PC-9 (cell line): ENCODE measurements at regions not wholly inside any gene's neighbourhood (a gene's known extent, or its start where the extent isn't known, plus 50 kb on each side); places are given as distances from the start of the nearest gene placed in this dataset.

Experiments used
- BruUV-seq: library from RNA; stranded (reverse); fragments of 400-500 nt; replicated peaks from 2 replicates; lab custom pipeline; 2021; lab: Mats Ljungman, UMichigan
- CTCF ChIA-PET: fragments of 300-600 bp; sonication (Branson Sonifier 250); formaldehyde crosslinking; loops from one replicate; lab custom pipeline; 2022; ENCODE audit warnings: antibody characterized with exemption; lab: Charles Lee
- POLR2A ChIA-PET: fragments of 300-600 bp; sonication (Branson Sonifier 250); formaldehyde crosslinking; loops from one replicate; lab custom pipeline; 2022; ENCODE audit warnings: antibody characterized with exemption; ENCODE audit not compliant: unreplicated experiment; lab: Charles Lee
- DNase-seq, 2 experiments: peaks; one replicate each; pipeline versions ENCODE4 v3.0.0 to v3.0.0-alpha.2; 2015 to 2022; ENCODE audit warnings: mixed read lengths in 1 of 2
- H2AFZ ChIP-seq: fragments of 200-600 bp; sonication (generic); 2 replicates; pipeline ENCODE4 v1.8.1; 2017; ENCODE audit warnings: antibody characterized with exemption
- H3F3A ChIP-seq: fragments of 200-600 bp; sonication (generic); 2 replicates; pipeline ENCODE4 v1.8.1; 2017; ENCODE audit warnings: antibody characterized with exemption, mild to moderate bottlenecking, low read depth; ENCODE audit not compliant: insufficient read depth
- H3K27ac ChIP-seq: fragments of 200-600 bp; sonication (generic); 2 replicates; pipeline ENCODE4 v1.6.1; 2016; ENCODE audit warnings: mixed run types
- H3K27me3 ChIP-seq: fragments of 200-600 bp; sonication (generic); 2 replicates; pipeline ENCODE4 v1.6.1; 2016; ENCODE audit warnings: low read depth, mixed run types; ENCODE audit not compliant: insufficient read depth
- H3K36me3 ChIP-seq: fragments of 200-600 bp; sonication (generic); 2 replicates; pipeline ENCODE4 v1.6.1; 2016; ENCODE audit warnings: low read depth, mixed run types
- H3K4me1 ChIP-seq: fragments of 200-600 bp; sonication (generic); replicated peaks from 2 replicates; pipeline ENCODE4 v1.6.1; 2016; ENCODE audit warnings: mixed run types; ENCODE audit not compliant: insufficient read depth
- H3K4me2 ChIP-seq: fragments of 200-600 bp; sonication (generic); 2 replicates; pipeline ENCODE4 v1.6.1; 2017; ENCODE audit warnings: mixed run types
- H3K4me3 ChIP-seq: fragments of 200-600 bp; sonication (generic); 2 replicates; pipeline ENCODE4 v1.6.1; 2016; ENCODE audit warnings: mixed run types
- H3K79me2 ChIP-seq: fragments of 200-600 bp; sonication (generic); 2 replicates; pipeline ENCODE4 v1.6.1; 2017; ENCODE audit warnings: low read depth, mixed run types
- H3K9me2 ChIP-seq: fragments of 200-600 bp; sonication (generic); 2 replicates; pipeline ENCODE4 v1.8.1; 2017; ENCODE audit warnings: mild to moderate bottlenecking; ENCODE audit not compliant: insufficient read depth
- H3K9me3 ChIP-seq: fragments of 200-600 bp; sonication (generic); 2 replicates; pipeline ENCODE4 v1.8.1; 2016; ENCODE audit warnings: low read depth; ENCODE audit not compliant: insufficient read depth
- H4K20me1 ChIP-seq: fragments of 200-600 bp; sonication (generic); 2 replicates; pipeline ENCODE4 v1.8.1; 2017; ENCODE audit not compliant: insufficient read depth
- EZH2 ChIP-seq: fragments of 200-600 bp; sonication (generic); IDR thresholded peaks from 2 replicates; pipeline ENCODE4 v1.8.0; 2017; ENCODE audit warnings: antibody characterized with exemption, low read depth
- intact Hi-C: fragments of 100-400 bp; cut with micrococcal nuclease; formaldehyde crosslinking; loops from one replicate; pipeline ENCODE4 v1.10.0; 2022; ENCODE audit not compliant: unreplicated experiment
- TF ChIP-seq, protein P1 (sequence below): fragments of 200-600 bp; sonication (generic); conservative IDR thresholded peaks from 2 replicates; pipeline ENCODE4 v1.6.1; 2017; ENCODE audit warnings: mixed run types, antibody characterized with exemption, mild to moderate bottlenecking, moderate library complexity

DNA sequence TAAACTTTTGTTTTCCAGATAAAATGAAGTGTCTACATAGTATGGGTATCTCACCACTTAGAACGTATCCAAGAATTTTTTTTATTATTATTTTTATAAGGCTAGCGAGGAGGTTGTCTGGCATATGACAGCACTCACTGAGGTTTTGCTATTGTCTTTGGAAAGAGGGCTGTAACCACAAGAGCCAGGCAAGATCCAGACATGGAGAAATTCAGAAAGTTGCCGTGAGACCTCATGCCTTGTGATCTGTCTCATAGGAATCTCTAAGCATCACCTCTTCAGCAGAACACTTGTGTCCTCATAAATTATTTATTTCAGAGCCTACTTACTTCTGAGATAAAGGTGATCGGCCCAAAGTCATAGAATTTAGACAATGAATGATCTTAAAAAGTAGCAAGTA, 410.8 kb downstream of the CDH11 start:
- intact Hi-C loops = no loop called here
- no peak for DNase-seq
- BruUV-seq = no TSS peak
- Histone ChIP-seq H3K9me2 (no peaks in the 10 kb centered on the region), H3K4me2 (no peak overlapping the region), H3K9me3 (no peaks in the 10 kb centered on the region), H3K79me2 (no peaks in the 10 kb centered on the region), H2AFZ (no peak overlapping the region), H3K27ac (no peak overlapping the region), H3K36me3 (no peaks in the 10 kb centered on the region), H3K27me3 (no peaks in the 10 kb centered on the region), H3K4me1 (no peaks in the 10 kb centered on the region), H3F3A (no peaks in the 10 kb centered on the region), H3K4me3 (no peak overlapping the region), H4K20me1 (no peaks in the 10 kb centered on the region)
- TF ChIP-seq, protein P1, sequence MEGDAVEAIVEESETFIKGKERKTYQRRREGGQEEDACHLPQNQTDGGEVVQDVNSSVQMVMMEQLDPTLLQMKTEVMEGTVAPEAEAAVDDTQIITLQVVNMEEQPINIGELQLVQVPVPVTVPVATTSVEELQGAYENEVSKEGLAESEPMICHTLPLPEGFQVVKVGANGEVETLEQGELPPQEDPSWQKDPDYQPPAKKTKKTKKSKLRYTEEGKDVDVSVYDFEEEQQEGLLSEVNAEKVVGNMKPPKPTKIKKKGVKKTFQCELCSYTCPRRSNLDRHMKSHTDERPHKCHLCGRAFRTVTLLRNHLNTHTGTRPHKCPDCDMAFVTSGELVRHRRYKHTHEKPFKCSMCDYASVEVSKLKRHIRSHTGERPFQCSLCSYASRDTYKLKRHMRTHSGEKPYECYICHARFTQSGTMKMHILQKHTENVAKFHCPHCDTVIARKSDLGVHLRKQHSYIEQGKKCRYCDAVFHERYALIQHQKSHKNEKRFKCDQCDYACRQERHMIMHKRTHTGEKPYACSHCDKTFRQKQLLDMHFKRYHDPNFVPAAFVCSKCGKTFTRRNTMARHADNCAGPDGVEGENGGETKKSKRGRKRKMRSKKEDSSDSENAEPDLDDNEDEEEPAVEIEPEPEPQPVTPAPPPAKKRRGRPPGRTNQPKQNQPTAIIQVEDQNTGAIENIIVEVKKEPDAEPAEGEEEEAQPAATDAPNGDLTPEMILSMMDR = no peak
- no peak for TF ChIP-seq EZH2
- ChIA-PET CTCF (no interaction called here), POLR2A (no interaction called here)

DNA sequence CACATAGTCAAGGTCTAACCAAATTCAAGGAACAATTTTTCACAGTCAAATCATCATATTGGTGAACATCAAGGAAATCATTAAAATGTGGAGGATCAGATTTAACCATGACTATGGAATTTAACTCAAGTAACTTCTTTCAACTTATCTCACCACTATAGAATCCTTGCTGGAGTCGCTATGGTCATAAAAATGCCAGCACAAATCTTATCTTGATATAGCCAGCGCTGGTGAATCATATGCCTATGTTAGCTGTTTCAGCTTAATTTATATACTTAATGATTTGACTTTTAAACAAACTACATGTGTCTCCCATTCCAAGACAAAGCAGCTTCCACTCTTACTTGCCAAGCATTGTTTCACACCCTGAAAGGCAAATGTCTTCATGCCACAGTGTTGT, 416.4 kb downstream of the CDH11 start:
- Histone ChIP-seq H3K4me2 (no peak overlapping the region), H3F3A (no peaks in the 10 kb centered on the region), H3K9me3 (no peaks in the 10 kb centered on the region), H3K27ac (no peak overlapping the region), H3K4me1 (no peaks in the 10 kb centered on the region), H3K36me3 (no peaks in the 10 kb centered on the region), H3K27me3 (no peaks in the 10 kb centered on the region), H3K9me2 (no peaks in the 10 kb centered on the region), H3K4me3 (no peak overlapping the region), H3K79me2 (no peaks in the 10 kb centered on the region), H4K20me1 (no peaks in the 10 kb centered on the region), H2AFZ (no peak overlapping the region)
- intact Hi-C loops = no loop called here
- no TSS peak for BruUV-seq
- DNase-seq = no peak
- TF ChIP-seq, protein P1 = no peak
- TF ChIP-seq EZH2 = no peak
- CTCF ChIA-PET = no interaction called here
- POLR2A ChIA-PET = no interaction called here

DNA sequence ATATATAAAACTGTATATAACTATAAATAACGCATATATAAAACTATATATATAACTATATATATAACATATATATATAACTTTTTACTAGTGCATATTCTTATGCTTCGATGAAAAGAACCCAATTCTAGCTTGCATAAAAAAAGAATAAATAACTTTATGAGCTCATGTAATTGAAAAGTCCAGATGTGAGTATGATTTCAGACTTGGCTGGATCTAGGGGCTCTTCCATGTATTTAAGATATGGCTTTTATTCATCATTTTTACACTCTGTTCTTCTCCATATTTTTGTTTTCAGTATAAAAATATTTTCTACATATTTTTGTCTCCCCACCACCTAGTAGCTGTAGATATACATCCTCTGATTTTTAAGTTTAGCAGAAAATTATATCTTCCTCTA, 417.5 kb downstream of the CDH11 start:
- Histone ChIP-seq H3K4me3 (no peak overlapping the region), H2AFZ (no peak overlapping the region), H3K9me2 (no peaks in the 10 kb centered on the region), H3F3A (no peaks in the 10 kb centered on the region), H4K20me1 (no peaks in the 10 kb centered on the region), H3K79me2 (no peaks in the 10 kb centered on the region), H3K9me3 (no peaks in the 10 kb centered on the region), H3K27me3 (no peaks in the 10 kb centered on the region), H3K4me2 (no peak overlapping the region), H3K4me1 (no peaks in the 10 kb centered on the region), H3K36me3 (no peaks in the 10 kb centered on the region), H3K27ac (no peak overlapping the region)
- no peak for DNase-seq
- POLR2A ChIA-PET = no interaction called here
- BruUV-seq = no TSS peak
- intact Hi-C loops = no loop called here
- no peak for TF ChIP-seq EZH2
- TF ChIP-seq, protein P1 = no peak
- CTCF ChIA-PET = no interaction called here
